ENCODE measurements at regions not wholly inside any gene's neighbourhood (a gene's known extent, or its start where the extent isn't known, plus 50 kb on each side); places are given as distances from the start of the nearest gene placed in this dataset.
"Not testable (repeated sequence)": the region's sequence is repeated elsewhere in the genome, so short reads cannot be mapped to it uniquely, and the experiment has no call there.

- no peak overlapping the region for H3K4me3 ChIP-seq (ENCODE audit: low read depth, low read length)
- no peak for DNase-seq (ENCODE audit: low read depth)
- no peak for TF ChIP-seq CTCF (conservative IDR thresholded peaks at IDR 0.05; ENCODE audit: low read depth, low read length)
Observed at GRCh38 chr9:74172874-74173273, 324.3 kb upstream of the RORB start.

- TF ChIP-seq CTCF (conservative IDR thresholded peaks at IDR 0.05; ENCODE audit: low read depth, low read length), result no peak
- no peak overlapping the region for H3K4me3 ChIP-seq (ENCODE audit: low read depth, low read length)
- no peak for DNase-seq (ENCODE audit: low read depth)
Observed at GRCh38 chr9:74173284-74173683, 323.9 kb upstream of the RORB start.

GRCh38 chr9:74197771-74198170 lies 299.4 kb upstream of the RORB start:
- not testable (repeated sequence) for DNase-seq (ENCODE audit: low read depth); H3K4me3 ChIP-seq (ENCODE audit: low read depth, low read length)

- no peak overlapping the region for H3K4me3 ChIP-seq (ENCODE audit: low read depth, low read length)
- no peak for DNase-seq (ENCODE audit: low read depth)
- TF ChIP-seq CTCF (conservative IDR thresholded peaks at IDR 0.05; ENCODE audit: low read depth, low read length), result no peak
Observed at GRCh38 chr9:74205056-74205455, 292.1 kb upstream of the RORB start.

GRCh38 chr9:74218385-74219063 lies 278.6 kb upstream of the RORB start:
- DNase-seq (ENCODE audit: low read depth), result no peak
- H3K4me3 ChIP-seq (ENCODE audit: low read depth, low read length), result no peak overlapping the region
- no peak for TF ChIP-seq CTCF (conservative IDR thresholded peaks at IDR 0.05; ENCODE audit: low read depth, low read length)

GRCh38 chr9:74220327-74220726 lies 276.8 kb upstream of the RORB start:
- DNase-seq (ENCODE audit: low read depth), result no peak
- H3K4me3 ChIP-seq (ENCODE audit: low read depth, low read length), result no peak overlapping the region
- no peak for TF ChIP-seq CTCF (conservative IDR thresholded peaks at IDR 0.05; ENCODE audit: low read depth, low read length)

- no peak for DNase-seq (ENCODE audit: low read depth)
- no peak for TF ChIP-seq CTCF (conservative IDR thresholded peaks at IDR 0.05; ENCODE audit: low read depth, low read length)
- H3K4me3 ChIP-seq (ENCODE audit: low read depth, low read length), result no peak overlapping the region
Observed at GRCh38 chr9:74236857-74237256, 260.3 kb upstream of the RORB start.
